NB4 (cell line): ENCODE measurements at regions not wholly inside any gene's neighbourhood (a gene's known extent, or its start where the extent isn't known, plus 50 kb on each side); places are given as distances from the start of the nearest gene placed in this dataset.

Experiments used
- DNase-seq: peaks from one replicate; pipeline ENCODE4 v3.0.0; 2010; ENCODE audit warnings: low read depth
- H3K4me3 ChIP-seq: one replicate; pipeline ENCODE4 v1.5.1; 2011; ENCODE audit warnings: mild to moderate bottlenecking, low read depth, low read length, moderate library complexity
- CTCF ChIP-seq: IDR thresholded peaks from one replicate; pipeline ENCODE4 v1.5.1; 2012; ENCODE audit warnings: low read depth, low read length
- MAX ChIP-seq: IDR thresholded peaks from 2 replicates; pipeline ENCODE4 v1.6.1; 2011; ENCODE audit warnings: low read depth, low read length
- MYC ChIP-seq: IDR thresholded peaks from 2 replicates; pipeline ENCODE4 v1.6.1; 2011; ENCODE audit warnings: low read depth, low read length
- POLR2A ChIP-seq: IDR thresholded peaks from 2 replicates; pipeline ENCODE4 v1.6.1; 2011; ENCODE audit warnings: mild to moderate bottlenecking; ENCODE audit not compliant: insufficient read length; ENCODE audit errors: extremely low read depth

DNA sequence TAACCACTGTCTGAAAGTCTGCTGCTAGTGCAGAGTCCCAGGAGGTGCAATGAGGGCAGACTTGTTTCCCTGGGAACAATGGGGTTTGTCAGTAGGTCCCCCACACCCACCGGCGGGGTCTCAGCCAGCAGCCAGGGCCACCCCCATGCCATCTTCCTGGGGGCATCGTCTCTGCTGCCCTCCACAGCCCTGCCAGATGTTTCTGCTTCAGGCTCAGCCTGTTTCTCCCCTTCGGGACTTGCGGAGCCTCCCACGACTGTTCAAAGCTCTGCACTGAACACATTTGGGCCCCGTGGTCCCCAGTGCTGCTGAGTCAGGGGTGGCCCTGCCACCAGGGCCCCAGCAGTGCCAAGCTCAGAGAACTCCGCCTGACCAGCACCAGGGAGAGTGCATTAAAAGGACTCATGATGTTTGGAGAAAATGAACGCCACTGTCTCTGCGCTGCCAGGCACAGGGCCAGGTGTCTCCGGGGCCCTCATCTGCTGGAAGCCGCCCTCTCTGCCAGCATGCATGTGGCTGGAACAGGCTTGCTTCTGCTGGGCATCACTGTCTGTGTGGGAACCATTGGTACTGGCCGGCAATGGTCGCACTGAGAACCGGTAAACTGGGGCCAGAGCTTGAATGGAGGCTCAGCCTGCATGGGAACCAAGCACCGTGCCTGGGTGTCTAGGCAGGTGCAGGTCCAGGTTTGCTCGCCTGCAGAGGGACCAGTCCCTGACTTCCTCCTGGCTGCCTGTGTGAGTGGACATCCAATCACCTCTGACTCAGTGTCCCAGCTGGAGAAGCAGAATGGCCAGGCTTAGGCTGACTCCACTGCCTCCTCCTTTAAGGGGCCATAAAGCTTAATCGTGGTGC, 345.1 kb downstream of the GLRX3 start:
- no peak for TF ChIP-seq MAX
- no peak for TF ChIP-seq POLR2A
- DNase-seq, result no peak
- no peak overlapping the region for H3K4me3 ChIP-seq

GRCh38 chr10:130481936-130482335, 345.7 kb downstream of the GLRX3 start:
- H3K4me3 ChIP-seq, result no peak overlapping the region
- TF ChIP-seq POLR2A (no peak), MYC (no peak), CTCF (no peak), MAX (no peak)
- no peak for DNase-seq

- no peak for TF ChIP-seq MYC
- TF ChIP-seq MAX, result no peak
- TF ChIP-seq CTCF, result no peak
- no peak for TF ChIP-seq POLR2A
- H3K4me3 ChIP-seq, result no peak overlapping the region
- DNase-seq, result no peak
These were observed 347.7 kb downstream of the GLRX3 start for GRCh38 chr10:130483691-130484467.

DNA sequence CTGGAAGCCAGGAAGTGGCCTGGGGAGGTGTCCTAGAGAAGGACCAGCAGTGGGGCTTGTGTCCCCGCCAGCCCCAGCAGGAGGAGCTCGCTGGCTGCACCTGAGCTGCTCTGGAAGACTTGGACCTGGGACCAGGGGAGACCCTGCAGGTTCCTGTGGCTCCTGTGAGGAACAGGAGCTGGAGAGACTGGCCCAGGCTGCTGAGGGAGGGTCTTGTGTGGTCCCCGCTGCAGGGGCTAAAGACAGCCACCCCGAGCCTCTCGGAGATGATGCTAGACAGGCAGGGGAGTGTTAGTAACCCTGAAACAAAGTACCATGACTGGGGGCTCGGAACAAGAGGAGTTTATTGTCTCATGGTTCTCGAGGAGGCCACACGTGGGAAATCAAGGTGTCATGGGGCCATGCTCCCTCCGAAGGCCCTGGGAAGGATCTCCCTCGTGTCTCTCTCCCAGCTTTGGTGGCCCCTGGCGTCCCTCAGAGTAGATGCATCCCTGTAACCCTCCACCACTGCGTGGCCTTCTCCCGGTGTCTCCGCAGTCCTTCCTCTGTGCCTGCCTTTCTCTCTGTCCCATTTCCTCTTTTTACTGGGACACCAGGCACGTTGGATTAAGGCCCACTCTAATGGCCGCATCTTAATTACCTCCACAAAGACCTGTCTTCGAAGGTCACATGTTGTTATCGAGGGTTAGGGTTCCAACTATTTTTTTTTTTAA, 348.4 kb downstream of the GLRX3 start:
- TF ChIP-seq CTCF (peak; percentile 10), POLR2A (no peak)

DNA sequence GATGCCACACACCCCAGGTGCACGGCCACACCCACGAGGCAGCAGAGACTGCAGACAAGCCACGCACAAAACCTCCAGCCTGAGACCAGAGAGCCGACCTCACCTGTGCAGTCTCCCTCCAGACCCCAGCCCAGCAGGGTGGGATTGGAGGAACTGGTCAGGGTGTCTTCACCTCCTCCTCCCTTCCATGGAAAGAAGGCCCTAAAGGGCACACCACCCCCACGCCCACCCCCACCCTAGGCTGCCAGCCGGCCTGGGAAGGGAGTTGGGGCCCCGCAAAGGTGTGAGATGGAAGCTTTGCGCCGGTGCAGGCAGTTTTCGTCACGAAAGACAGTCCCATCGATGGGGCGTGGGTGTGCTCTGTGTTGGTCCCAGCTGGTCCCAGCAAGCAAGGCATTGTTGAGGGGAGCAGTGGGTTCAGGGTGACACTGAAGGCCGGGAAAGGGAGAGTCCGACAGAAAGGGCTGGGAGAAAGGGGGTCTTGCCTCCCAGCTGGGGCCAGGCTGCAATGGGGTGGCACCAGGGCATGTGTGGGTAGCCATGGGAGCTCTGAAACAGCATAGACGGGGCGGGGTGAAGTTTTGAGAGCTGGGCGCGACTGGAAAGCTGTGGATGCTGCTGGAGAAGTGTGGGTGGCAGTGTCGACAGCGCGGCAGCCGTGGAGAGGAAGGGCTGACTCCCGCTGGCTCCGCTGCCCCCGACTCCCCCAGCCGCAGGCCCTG, 349.2 kb downstream of the GLRX3 start:
- TF ChIP-seq CTCF, result no peak
- TF ChIP-seq MAX, result no peak
- TF ChIP-seq POLR2A, result no peak
- no peak for TF ChIP-seq MYC
- DNase-seq, result no peak
- no peak overlapping the region for H3K4me3 ChIP-seq

More for the DNA sequence above, 348.4 kb downstream of the GLRX3 start:
- DNase-seq, result no peak
- no peak overlapping the region for H3K4me3 ChIP-seq
